Brain pericyte (primary cell): ENCODE measurements at regions not wholly inside any gene's neighbourhood (a gene's known extent, or its start where the extent isn't known, plus 50 kb on each side); places are given as distances from the start of the nearest gene placed in this dataset.

Experiments
- DNase-seq: peaks from one replicate; pipeline ENCODE4 v3.0.0-alpha.2; 2012; ENCODE audit warnings: low read depth, low spot score

DNA sequence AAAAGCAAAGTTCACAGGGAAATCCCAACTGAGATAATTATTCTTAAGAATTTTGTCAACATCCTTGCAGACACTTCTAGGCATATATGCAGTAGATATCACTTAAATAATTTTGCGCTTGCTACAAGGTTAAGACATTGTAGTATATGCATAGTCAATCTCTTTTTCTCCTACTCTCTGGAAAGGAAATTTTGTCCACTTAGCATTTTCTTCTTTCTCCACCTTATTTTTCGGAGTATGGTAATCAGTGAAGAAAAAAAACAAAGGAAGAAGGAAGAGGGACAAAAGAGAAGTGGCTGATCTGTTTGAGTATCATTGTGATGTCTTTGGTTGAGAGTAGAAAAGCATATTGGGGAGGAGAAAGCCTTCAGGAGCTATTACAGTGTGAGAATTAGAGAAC is 104.6 kb downstream of the LACC1 start:
- DNase-seq: no peak

DNA sequence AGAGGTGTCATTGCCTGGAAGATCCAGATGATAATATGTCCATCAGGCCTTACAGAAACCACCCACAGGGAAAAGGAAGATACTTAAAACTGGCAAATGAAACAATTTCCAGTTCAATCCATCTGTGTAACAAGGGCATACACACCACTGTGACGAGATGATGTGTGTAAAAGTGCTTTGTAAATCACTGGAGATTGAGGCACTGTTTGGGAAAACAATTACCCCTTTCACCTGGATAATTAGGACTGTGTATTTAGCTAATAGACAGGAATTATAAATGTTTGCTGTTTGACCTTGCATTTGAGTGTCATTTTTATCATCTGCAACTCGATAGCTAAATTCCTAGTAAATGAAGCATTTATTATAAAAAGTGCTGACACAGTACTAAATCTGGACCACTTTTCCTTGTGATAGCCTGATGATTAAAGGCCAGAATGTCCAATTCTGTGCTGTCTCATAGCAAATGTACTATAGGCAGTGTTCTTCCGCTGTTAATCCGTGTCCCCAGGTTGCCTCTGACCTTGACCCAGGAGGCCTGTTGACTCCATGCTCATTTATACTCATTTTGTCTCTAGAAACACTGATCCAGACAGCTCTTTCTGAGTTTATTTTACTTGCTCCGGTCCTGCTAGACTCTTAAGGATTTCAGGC is 105.8 kb downstream of the LACC1 start:
- DNase-seq: no peak

DNA sequence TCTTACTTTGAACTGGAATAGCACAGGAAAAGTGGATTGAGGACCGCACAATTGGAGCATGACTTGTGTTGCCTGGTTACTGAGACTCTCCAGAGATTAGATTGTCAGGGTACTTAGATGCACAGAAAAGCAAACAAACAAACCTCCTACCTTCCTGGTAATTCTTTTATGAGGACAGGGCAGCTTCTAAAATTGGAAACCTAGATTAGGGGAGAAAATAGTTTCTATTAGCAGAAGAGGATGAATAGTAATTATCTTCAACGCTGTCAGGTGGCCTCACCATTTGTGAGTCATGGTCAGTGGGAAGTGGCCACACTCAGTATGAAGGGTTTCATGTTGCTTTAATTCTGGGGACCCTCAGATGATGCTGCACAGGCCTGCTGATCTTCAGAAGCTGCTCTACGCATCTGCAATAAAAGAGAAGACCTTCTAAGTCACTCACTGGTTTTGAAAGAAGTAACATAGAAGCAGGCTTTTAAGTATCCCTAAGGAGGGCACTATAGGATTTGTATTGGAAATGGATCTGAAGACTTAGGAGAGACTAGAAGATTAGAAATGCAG is 106.8 kb downstream of the LACC1 start:
- no peak for DNase-seq

DNA sequence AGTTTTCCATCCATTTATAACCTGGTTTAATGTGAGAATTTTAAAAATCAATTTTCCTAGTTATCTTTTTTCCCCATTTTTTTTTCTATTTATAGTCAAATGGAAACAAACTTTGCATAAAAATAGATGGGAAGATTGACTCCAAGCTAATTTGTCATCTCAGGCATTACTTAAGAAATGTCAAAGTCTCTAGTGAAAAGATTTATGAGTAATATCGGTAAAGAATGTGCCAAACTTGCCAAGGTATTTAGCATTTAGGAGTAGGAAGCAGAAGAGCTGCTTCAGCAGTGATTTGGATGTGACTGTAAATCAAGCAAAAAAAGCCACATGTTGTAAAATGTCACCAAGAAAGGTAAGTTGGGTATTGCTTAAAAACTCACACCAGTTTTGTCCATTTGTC is 108.6 kb downstream of the LACC1 start:
- no peak for DNase-seq

DNA sequence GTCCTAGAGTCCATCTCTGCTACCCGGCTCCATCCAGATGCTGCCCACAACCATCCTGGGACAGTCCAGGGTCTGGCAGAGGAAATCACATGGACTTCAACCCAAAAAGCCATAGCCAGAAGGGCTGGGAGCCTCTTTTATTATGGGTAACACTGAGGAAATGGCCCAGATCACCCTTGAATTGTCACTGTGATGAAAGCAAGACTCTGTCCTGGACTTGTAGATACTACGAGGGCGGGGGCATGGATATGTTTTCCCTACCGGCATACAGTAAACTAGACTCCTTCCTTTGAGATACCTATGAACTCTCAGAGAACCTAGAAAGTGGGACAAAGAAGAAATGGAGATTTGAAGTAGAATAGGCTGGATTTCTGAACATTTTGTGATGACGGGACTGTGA is 110.3 kb downstream of the LACC1 start:
- no peak for DNase-seq

DNA sequence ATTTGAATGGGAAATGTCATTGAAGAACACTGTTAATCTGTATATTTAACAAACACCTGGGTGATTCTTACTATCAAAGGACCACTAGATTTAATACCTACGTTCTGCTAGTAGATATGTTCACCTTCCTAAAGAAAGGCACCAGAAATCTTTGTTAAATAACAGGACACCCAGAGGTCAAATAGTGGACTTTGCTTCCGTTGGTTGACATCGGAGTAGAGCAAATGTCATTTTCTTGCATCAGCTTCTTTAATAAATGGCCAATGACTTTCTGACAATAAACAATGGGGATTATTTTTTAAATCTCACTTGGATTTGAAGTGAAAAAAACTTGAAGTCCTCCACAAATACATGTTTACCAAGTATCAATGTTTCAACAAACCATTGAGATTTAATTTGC is 111.1 kb downstream of the LACC1 start:
- DNase-seq: no peak

DNA sequence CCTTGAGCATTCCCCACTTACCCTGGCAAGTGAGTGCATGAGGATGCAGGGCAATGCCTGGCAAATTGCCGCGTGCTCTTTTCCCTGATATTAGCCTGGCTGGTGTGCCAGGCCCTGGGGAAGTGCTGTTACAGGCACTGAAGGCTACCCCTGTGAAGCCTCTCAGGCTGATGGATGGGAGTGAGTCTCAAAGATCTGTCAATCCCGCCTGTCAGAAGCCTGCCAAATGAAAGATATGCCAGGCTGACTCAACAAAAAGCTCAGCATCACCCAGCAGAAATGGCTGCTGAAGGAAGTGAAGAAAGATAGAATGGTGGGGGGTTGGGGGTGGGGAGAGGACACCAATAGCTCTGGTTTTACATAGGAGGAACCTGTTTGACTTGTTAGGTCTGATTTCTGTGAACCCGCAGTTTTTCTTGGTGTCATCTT is 112.1 kb downstream of the LACC1 start:
- no peak for DNase-seq

DNA sequence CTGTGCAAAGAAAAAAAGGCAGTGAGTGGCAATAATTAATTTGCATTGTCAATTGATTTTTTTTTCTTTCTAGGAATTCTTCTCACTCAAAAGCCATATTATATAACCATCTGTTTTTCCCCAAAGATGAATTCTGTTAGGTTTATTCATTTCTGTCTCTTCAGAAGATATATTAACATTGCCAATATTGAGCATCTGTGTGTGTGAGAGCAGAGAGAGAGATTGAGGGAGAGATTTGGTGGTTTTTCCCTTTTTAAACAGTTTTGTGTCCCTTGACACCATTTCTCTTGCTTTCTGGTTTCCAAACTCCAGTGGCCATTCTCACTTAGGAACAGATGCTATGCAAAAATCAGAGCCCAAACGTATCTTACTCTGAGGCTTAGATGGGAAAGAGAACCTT is 112.5 kb downstream of the LACC1 start:
- DNase-seq: no peak

DNA sequence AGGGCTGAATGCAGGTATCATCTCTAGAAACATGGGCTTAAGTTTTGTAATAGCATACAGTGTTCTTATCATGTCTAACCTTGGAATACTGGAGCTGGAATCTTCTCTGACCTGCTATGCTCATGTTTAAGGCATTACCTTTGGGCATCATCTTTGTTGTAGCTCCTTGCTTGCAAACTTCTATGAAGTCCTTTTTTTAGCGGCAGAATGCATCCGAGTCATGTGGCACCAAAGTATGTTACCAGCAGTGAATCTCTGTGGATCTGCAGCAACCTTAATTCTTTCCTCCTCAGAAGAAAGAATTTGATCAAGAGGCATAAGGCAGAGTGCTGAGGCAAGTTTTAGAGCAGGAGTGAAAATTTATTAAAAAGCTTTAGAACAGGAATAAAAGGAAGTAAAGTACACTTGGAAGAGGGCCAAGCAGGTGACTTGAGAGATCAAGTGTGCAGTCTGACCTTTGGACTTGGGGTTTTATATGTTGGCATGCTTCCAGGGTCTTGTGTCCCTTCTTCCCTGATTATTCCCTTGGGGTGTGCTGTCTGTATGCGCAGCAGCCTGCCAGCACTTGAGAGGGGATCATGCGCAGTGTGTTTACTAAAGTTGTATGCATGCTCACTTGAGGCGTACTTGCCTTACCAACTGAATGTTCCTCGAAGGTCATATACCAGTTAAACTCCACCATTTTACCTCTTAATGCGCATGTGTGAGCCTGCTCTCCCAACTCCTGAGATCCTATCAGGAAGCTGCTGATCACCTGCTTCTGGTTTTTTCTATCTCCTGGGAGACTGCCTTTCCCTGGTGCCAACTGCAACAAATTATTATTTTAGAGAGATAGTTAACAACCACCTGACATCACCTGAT is 115.5 kb downstream of the LACC1 start:
- no peak for DNase-seq

DNA sequence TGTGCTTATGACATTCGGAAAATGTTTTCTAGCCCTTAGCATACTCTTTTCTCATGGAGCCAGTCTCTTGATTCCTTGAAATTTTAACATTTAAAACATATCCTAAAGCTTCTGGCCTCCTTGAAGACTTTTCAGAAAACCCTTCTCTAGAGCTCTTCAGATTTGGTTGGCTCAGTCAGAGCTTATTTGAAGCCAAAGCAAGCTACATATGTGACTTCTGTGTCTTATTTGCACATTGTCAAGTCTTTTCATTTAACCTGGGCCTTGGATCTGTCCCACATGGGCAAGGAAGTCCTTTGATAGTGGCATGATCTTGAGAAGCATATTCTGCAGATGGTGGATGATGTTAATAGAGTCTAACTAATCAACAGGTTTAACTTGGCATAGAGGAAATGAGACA is 116.5 kb downstream of the LACC1 start:
- no peak for DNase-seq

DNA sequence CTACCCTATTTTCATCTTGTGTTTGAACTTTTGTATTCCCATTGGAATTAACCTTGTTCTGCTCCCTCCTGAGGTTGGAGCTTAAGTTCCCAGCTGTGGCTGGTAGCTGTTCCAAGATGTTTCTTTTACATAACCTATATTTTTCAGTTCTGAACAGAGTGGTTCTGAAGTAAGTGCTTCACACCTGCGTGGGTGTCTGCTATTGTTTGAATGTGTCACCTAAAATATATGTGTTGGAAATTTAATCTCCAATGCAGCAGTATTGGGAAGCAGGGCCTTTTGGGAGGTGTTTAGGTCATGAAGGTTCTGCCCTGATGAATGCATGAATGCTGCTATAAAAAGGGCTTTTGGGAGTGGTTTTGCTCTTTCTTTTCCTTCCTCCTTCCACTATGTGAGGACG is 123.8 kb downstream of the LACC1 start:
- DNase-seq: no peak

DNA sequence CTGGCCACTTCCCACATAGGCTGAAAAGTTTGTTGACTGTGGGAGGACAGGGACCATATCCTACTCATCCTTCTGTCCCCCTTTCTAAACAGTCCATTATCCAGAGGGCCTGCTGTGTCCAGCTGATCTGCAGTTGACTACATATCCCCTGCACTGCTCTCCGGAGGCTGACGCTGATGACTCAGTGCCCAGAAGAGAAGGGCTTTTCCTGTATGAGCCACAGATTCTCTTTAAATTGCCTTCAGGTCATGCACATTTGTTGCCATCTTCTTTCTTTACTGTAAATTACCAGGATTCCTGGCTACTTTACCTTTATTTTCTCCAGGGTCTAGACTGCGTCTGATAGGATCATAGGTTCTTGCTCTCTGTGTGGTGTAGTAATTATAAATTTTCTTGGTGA is 125.2 kb downstream of the LACC1 start:
- DNase-seq: no peak

DNA sequence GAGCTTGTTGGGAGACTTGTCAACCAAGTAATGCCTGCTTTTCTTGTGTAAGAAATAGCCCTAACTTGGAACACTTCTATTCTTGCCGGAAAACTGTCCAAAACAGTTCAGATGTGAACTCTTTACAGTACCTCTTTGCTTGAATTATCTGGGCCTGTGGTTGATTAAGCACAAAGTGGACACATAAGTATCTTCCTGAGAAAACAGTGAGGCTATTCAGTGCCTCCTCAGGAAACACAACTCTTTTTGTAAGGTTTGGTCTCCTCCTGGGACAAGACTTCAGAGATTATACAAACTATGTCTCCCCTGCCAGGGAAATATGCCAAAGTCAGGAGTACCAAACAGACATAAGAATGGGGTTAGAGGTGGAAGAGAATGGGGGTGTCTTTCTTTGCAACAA is 127.7 kb downstream of the LACC1 start:
- DNase-seq: no peak

DNA sequence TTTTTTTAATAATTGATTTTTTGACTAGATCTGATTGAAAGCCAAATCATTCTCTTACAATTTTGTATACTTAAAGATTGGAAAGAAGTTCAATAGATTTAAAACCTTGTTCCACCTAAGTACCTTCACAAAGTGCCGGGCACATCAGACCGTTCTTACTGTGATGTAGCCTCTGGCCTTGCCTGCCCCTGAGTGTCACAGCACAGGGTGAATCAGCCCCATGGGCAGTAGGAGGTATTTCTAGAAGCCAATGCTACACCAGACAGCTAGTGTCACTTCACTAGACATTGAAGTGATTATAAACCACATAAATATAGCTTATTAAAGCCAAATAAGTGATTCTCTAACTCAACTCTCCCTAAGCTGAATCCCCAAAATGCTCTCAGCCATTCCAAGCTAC is 131.3 kb downstream of the LACC1 start:
- DNase-seq: no peak

DNA sequence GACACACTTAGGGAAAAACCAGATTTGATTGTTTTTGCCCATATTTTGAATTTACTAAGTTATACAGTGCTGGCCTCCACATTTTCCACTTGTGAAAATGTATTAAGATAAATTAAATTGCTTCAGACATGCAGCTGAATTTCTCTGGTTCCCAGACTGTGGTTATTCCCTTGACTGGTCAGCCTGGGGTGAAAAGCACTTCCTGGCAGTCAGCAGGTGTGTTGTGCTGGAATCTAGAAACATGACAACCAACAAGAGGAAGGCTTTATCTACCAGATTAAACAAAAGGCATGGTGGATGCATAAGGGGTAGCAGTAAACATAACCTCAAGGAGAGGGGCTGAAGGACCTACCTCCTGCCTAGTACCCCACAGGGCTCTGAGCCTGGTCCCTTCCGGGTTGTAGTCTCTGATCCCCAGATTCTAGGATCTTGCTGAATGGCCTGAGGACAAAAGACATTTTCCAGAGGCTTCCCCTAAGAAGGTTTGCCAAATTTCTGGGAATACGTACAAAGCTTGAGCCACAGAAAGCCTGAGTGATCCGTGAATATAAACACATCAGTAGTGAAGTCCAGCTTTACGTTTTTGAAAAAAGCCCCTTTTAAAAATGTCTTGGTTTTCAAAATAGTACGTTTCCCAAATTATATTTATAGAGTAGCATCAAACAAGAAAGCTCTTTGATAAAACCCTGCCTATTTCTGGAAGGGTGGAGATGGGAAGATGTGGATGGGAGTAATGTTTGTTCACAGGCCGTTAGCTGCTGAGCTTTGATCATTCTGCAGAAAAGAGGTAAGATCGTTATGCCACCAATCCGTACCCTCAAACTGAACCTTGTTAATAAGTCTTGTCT is 133.4 kb downstream of the LACC1 start:
- no peak for DNase-seq

DNA sequence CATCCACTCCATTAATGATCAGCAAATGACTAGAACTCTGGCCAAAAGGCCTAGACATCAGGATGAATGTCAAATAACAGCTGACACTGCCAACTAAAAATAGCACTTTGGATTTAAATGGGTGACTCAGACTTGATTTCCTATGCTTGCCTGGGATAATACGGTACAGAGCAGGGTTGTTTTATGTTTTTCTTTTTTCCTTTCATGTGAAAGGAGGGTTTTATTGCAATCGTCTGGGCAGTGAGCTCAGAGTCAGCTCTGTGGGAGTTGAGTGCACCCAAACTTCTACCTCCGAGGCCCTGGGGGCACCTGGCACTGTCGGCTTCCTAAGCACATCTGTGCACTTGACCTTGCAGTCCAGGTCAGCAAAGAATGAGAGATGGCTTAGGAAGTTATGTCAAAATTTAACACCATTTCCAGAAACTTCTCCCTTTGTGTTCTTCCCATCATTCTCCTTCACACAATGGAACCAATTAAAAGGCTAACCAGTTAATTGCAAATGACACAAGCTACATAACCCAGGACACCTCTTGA is 134.1 kb downstream of the LACC1 start:
- DNase-seq: peak; percentile 29

DNA sequence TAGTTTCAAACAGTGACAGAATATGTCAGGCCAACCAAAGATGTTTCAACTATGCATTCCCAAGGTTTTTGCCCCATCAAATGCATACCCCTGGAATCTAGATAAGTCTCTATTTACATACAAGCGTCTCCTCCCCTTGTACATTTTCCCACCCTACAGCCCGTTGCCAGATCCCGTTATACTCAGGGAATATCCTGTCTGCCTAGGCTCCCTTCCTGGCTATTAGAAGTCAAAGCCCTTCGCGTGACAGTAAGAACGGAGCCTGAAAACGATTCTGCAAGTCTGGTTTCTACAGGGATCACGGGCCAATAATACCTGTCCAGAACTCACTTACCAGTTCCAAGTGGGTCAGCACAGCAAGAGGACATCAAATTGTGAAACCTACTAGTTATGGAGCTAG is 134.8 kb downstream of the LACC1 start:
- no peak for DNase-seq

DNA sequence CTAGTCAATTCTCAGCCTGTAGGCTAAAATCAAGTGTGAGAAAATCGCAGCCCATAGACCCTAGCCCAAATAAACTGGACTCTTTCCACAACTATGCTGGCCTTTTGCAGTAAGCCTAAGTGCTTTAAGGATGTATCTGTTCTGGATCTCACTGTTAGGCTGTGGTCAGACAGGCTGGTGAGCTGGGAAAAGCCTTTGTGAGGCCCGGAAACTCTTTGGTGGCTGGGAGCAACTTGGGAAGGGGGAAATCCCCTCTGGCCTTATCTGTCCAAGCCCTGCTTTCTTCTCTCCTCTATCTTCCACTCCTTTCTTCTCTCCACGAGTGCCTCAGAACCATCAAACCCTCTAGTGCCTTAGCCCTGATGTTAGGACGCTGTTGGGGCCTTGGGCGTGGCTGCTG is 135.4 kb downstream of the LACC1 start:
- DNase-seq: no peak

DNA sequence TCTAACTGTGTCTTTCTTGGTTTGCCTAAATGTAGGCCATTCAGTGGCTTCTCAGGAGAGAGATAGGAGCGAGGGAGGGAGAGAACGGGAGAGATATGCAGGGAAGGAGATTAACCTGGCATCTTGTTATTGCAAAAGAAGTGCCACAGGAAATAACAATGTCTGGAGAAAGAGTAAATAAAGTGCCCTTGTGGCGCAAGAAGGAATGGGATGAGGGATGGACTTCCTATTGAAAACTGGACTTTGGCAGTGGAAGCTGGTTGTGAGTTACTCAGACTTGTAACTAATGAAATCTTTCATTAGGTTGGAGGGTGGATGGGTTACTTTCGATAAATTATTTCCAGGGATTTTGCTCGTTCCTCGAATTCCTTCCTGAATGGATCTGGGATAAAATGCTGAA is 136.1 kb downstream of the LACC1 start:
- DNase-seq: no peak

DNA sequence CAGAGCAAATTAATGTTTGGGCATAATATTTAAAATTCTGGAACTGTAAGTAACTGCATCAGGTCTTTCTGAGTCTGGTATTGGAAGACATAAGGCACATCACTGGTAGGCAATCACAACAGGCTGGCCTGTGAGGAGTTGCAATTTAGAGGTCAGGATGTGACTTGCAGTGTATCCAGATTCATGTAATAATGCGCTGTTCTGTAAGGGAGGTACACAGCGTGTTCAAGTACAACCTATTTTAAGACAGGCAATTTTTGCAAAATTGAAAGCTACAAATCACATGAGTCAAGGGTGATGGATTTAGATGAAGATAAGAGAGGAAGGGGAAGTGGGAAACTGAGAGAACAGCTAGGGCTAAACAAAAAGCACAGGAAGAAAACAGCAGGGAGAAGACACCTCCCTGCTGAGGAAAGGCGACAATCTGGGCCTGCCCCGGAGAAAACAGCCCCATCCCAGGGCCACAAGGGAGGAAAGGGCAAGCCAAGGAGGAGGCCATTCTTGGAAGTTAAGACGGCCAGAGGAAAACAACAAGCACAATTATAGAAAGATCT is 138.1 kb downstream of the LACC1 start:
- DNase-seq: no peak

DNA sequence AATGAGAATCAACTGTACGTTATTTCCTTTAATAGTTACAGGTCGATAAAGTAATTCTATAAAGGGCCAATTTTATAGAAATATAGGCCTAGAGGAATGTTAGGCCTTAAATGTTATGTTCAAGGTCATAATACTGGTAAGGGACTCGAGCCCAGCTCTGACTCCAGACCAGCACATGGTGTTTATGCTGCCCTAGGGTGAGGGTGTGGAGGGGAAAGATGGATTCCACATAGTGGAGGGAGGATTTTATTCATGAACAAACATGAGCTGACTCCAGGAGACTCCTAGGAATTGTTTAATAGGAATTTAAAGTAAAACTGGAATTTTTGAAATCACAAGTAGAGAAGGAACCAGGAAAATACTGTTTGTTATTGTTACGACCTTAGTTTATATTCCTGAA is 139.9 kb downstream of the LACC1 start:
- no peak for DNase-seq

DNA sequence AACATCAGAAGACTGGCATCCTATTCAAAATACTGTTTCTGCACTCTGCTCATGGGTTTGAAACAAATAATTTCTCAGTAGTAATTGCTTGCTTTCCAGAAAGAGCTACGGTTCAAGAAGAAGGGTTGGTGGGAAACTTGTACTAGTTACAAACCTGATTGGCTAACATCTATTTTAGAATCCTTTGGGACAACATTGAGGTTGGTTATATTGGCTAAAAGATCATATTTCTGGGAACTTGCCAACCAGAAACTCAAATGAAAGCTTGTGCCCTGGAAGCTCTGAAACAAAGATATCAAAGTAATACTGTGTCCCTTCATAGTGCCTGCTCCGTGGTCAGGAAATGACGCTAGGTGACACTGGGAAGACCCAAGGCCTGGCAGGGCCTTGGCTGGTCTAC is 141.7 kb downstream of the LACC1 start:
- DNase-seq: no peak
